ENCODE measurements at regions not wholly inside any gene's neighbourhood (a gene's known extent, or its start where the extent isn't known, plus 50 kb on each side); places are given as distances from the start of the nearest gene placed in this dataset.

DNA sequence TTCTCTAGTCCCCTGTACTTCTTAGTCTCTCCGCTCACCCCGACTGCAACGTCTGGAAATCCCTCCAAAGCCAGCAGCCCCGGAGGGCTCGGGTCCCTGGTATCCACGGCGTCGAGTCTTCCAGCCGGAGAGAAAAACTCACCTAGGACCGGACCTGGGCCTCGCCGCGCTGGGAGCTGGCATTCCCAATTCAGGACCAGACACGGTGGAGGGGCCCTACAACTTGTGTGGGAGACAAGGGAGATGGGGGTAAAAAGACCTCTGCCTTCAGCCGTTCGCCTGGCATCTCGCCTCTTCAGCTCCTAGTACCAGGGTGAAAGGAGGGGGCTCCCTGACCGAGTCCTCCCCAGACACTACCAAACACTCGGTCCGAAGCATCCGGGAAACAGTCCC, 64.3 kb downstream of the GPX5 start:
- TF ChIP-seq, protein P1, sequence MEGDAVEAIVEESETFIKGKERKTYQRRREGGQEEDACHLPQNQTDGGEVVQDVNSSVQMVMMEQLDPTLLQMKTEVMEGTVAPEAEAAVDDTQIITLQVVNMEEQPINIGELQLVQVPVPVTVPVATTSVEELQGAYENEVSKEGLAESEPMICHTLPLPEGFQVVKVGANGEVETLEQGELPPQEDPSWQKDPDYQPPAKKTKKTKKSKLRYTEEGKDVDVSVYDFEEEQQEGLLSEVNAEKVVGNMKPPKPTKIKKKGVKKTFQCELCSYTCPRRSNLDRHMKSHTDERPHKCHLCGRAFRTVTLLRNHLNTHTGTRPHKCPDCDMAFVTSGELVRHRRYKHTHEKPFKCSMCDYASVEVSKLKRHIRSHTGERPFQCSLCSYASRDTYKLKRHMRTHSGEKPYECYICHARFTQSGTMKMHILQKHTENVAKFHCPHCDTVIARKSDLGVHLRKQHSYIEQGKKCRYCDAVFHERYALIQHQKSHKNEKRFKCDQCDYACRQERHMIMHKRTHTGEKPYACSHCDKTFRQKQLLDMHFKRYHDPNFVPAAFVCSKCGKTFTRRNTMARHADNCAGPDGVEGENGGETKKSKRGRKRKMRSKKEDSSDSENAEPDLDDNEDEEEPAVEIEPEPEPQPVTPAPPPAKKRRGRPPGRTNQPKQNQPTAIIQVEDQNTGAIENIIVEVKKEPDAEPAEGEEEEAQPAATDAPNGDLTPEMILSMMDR (conservative IDR thresholded peaks at IDR 0.05; ENCODE audit: low read depth, low read length), result no peak
- no peak for TF ChIP-seq EZH2 (IDR thresholded peaks at IDR 0.05; ENCODE audit: low read length, unreplicated experiment)
- TF ChIP-seq EZH2phosphoT487 (IDR thresholded peaks at IDR 0.05; ENCODE audit: borderline replicate concordance, low read length), result no peak

Data from PC-3 (cell line).